ENCODE measurements at regions not wholly inside any gene's neighbourhood (a gene's known extent, or its start where the extent isn't known, plus 50 kb on each side); places are given as distances from the start of the nearest gene placed in this dataset.

- no peak overlapping the region for H3K4me3 Mint-ChIP-seq
- no peak for TF ChIP-seq CTCF (IDR thresholded peaks at IDR 0.05; ENCODE audit: unreplicated experiment in 3 of 3)
- H3K27me3 Mint-ChIP-seq (ENCODE audit: low read depth): no peaks in the 10 kb centered on the region
- H3K4me1 Mint-ChIP-seq: peaks cover 9% of the 10 kb centered on the region
- H3K27ac Mint-ChIP-seq: no peak overlapping the region
- H3K9me3 Mint-ChIP-seq: no peaks in the 10 kb centered on the region
- no peaks in the 10 kb centered on the region for H3K36me3 Mint-ChIP-seq (ENCODE audit: low read depth)
Measured at GRCh38 chr5:102040326-102040725, 255.8 kb downstream of the SLCO4C1 start.

GRCh38 chr5:102036927-102037326, 259.2 kb downstream of the SLCO4C1 start:
- no peak for TF ChIP-seq CTCF (IDR thresholded peaks at IDR 0.05; ENCODE audit: unreplicated experiment in 3 of 3)
- Mint-ChIP-seq H3K4me1 (peaks cover 9% of the 10 kb centered on the region), H3K27me3 (ENCODE audit: low read depth) (no peaks in the 10 kb centered on the region), H3K36me3 (ENCODE audit: low read depth) (no peaks in the 10 kb centered on the region), H3K4me3 (no peak overlapping the region), H3K27ac (no peak overlapping the region), H3K9me3 (no peaks in the 10 kb centered on the region)

GRCh38 chr5:102031711-102032110, 264.4 kb downstream of the SLCO4C1 start:
- no peak for TF ChIP-seq CTCF (IDR thresholded peaks at IDR 0.05; ENCODE audit: unreplicated experiment in 3 of 3)
- Mint-ChIP-seq H3K27me3 (ENCODE audit: low read depth) (no peaks in the 10 kb centered on the region), H3K36me3 (ENCODE audit: low read depth) (no peaks in the 10 kb centered on the region), H3K9me3 (no peaks in the 10 kb centered on the region), H3K27ac (no peak overlapping the region), H3K4me1 (peaks cover under 1% of the 10 kb centered on the region), H3K4me3 (no peak overlapping the region)

- TF ChIP-seq CTCF (IDR thresholded peaks at IDR 0.05; ENCODE audit: unreplicated experiment in 3 of 3): no peak
- Mint-ChIP-seq H3K36me3 (ENCODE audit: low read depth) (no peaks in the 10 kb centered on the region), H3K27ac (no peak overlapping the region)
Measured at GRCh38 chr5:102018690-102019089, 277.4 kb downstream of the SLCO4C1 start.

GRCh38 chr5:102018279-102018678, 277.8 kb downstream of the SLCO4C1 start:
- Mint-ChIP-seq H3K36me3 (ENCODE audit: low read depth) (no peaks in the 10 kb centered on the region), H3K9me3 (peaks cover 11% of the 10 kb centered on the region), H3K27me3 (ENCODE audit: low read depth) (no peaks in the 10 kb centered on the region), H3K4me3 (no peak overlapping the region), H3K4me1 (no peaks in the 10 kb centered on the region), H3K27ac (no peak overlapping the region)
- no peak for TF ChIP-seq CTCF (IDR thresholded peaks at IDR 0.05; ENCODE audit: unreplicated experiment in 3 of 3)

More at GRCh38 chr5:102018690-102019089, 277.4 kb downstream of the SLCO4C1 start:
- H3K9me3 Mint-ChIP-seq: peaks cover 11% of the 10 kb centered on the region
- H3K27me3 Mint-ChIP-seq (ENCODE audit: low read depth): no peaks in the 10 kb centered on the region
- no peaks in the 10 kb centered on the region for H3K4me1 Mint-ChIP-seq
- H3K4me3 Mint-ChIP-seq: no peak overlapping the region

- TF ChIP-seq CTCF (IDR thresholded peaks at IDR 0.05; ENCODE audit: unreplicated experiment in 3 of 3): no peak
Measured at GRCh38 chr5:102014371-102014770, 281.7 kb downstream of the SLCO4C1 start.

More at GRCh38 chr5:102014371-102014770, 281.7 kb downstream of the SLCO4C1 start:
- no peak overlapping the region for H3K4me3 Mint-ChIP-seq
- no peaks in the 10 kb centered on the region for H3K4me1 Mint-ChIP-seq
- H3K27me3 Mint-ChIP-seq (ENCODE audit: low read depth): no peaks in the 10 kb centered on the region
- H3K36me3 Mint-ChIP-seq (ENCODE audit: low read depth): no peaks in the 10 kb centered on the region
- H3K9me3 Mint-ChIP-seq: no peaks in the 10 kb centered on the region
- no peak overlapping the region for H3K27ac Mint-ChIP-seq
